H1 (cell line): ENCODE measurements at regions not wholly inside any gene's neighbourhood (a gene's known extent, or its start where the extent isn't known, plus 50 kb on each side); places are given as distances from the start of the nearest gene placed in this dataset.

Experiments used
- CTCF ChIA-PET: fragments of 300-600 bp; sonication (Branson Sonifier 250); formaldehyde crosslinking; loops from one replicate; lab custom pipeline; 2021; ENCODE audit not compliant: partially characterized antibody; lab: Charles Lee
- POLR2A ChIA-PET: fragments of 300-600 bp; sonication (Branson Sonifier 250); formaldehyde crosslinking; loops from one replicate; lab custom pipeline; 2021; ENCODE audit warnings: inconsistent platforms; ENCODE audit not compliant: partially characterized antibody; lab: Charles Lee
- DNase-seq, 2 experiments: peaks; one replicate each; pipeline versions ENCODE4 v3.0.0 to v3.0.0-alpha.2; 2010 to 2022; ENCODE audit warnings: low spot score in 2 of 2, low read depth in 1 of 2, mixed read lengths in 1 of 2
- FAIRE-seq: peaks from 2 replicates; lab custom pipeline; 2011; peaks lifted over from hg19 to GRCh38; lab: Jason Lieb, UNC
- H2AFZ ChIP-seq: 2 replicates; pipeline ENCODE4 v1.8.1; 2012; ENCODE audit warnings: low read length, inconsistent platforms
- H2AK5ac ChIP-seq: 2 replicates; pipeline ENCODE4 v1.6.1; 2013; ENCODE audit warnings: low read depth, low read length
- H2BK120ac ChIP-seq: replicated peaks from 2 replicates; pipeline ENCODE3; 2013; ENCODE audit warnings: low read depth, low read length, inconsistent platforms
- H2BK12ac ChIP-seq: 2 replicates; pipeline ENCODE4 v1.6.1; 2013; ENCODE audit warnings: low read depth, low read length
- H2BK15ac ChIP-seq: 2 replicates; pipeline ENCODE4 v1.6.1; 2013; ENCODE audit warnings: low read length
- H2BK20ac ChIP-seq: 2 replicates; pipeline ENCODE4 v1.6.1; 2013; ENCODE audit warnings: low read length
- H2BK5ac ChIP-seq: 2 replicates; pipeline ENCODE4 v1.6.1; 2013; ENCODE audit warnings: low read depth, low read length
- H3K14ac ChIP-seq: 2 replicates; pipeline ENCODE4 v1.6.1; 2013; ENCODE audit warnings: inconsistent platforms; ENCODE audit not compliant: insufficient read length
- H3K18ac ChIP-seq: 2 replicates; pipeline ENCODE4 v1.6.1; 2013; ENCODE audit warnings: low read length; ENCODE audit errors: extremely low read depth
- H3K23ac ChIP-seq: 2 replicates; pipeline ENCODE4 v1.6.1; 2013; ENCODE audit warnings: inconsistent platforms; ENCODE audit not compliant: insufficient read length
- H3K23me2 ChIP-seq: 2 replicates; pipeline ENCODE4 v1.6.1; 2013; ENCODE audit warnings: low read depth, low read length
- H3K27ac ChIP-seq: 2 replicates; pipeline ENCODE4 v1.6.1; 2011; ENCODE audit warnings: low read depth, low read length, inconsistent platforms
- H3K27me3 ChIP-seq, 4 experiments: replicated peaks in 1 of 4; 1 replicate in 1 of 4; 2 replicates in 3 of 4; pipeline versions ENCODE4 v1.6.1 to v1.8.1; 2011 to 2013; ENCODE audit warnings: low read length in 3 of 4, mild to moderate bottlenecking in 3 of 4, inconsistent platforms in 2 of 4, mixed read lengths in 2 of 4, moderate library complexity in 1 of 4; ENCODE audit not compliant: control insufficient read depth in 3 of 4, insufficient read depth in 3 of 4; ENCODE audit errors: extremely low read depth in 1 of 4
- H3K36me3 ChIP-seq, 4 experiments: 2 replicates each; pipeline versions ENCODE4 v1.6.1 to v1.8.1; 2011 to 2013; ENCODE audit warnings: mild to moderate bottlenecking in 4 of 4, low read length in 3 of 4, moderate library complexity in 2 of 4, control low read depth in 1 of 4, inconsistent platforms in 1 of 4; ENCODE audit not compliant: insufficient read depth in 4 of 4, control insufficient read depth in 2 of 4
- H3K4ac ChIP-seq: replicated peaks from 2 replicates; pipeline ENCODE3; 2013; ENCODE audit warnings: low read length, low read depth, mixed read lengths, inconsistent platforms; ENCODE audit not compliant: insufficient read length
- H3K4me1 ChIP-seq, 4 experiments: replicated peaks in 1 of 4; 1 replicate in 1 of 4; 2 replicates in 3 of 4; pipeline versions ENCODE4 v1.6.1 to v1.8.1; 2011 to 2013; ENCODE audit warnings: low read length in 3 of 4, inconsistent platforms in 2 of 4, mixed read lengths in 1 of 4; ENCODE audit not compliant: insufficient read depth in 4 of 4, control insufficient read depth in 3 of 4
- H3K4me2 ChIP-seq, 2 experiments: 2 replicates each; pipeline versions ENCODE4 v1.6.1 to v1.8.1; 2011 to 2013; ENCODE audit warnings: low read depth in 2 of 2, low read length in 2 of 2, control low read depth in 1 of 2, inconsistent platforms in 1 of 2, mild to moderate bottlenecking in 1 of 2; ENCODE audit not compliant: insufficient read depth in 1 of 2
- H3K4me3 ChIP-seq, 4 experiments: fragments of 200-600, 300-600 bp in 1 of 4; sonication (generic), shearing (Covaris generic), sonication (Bioruptor Twin) in 1 of 4; 2 replicates each; pipeline versions ENCODE4 v1.5.1 to v1.8.1; 2011 to 2016; ENCODE audit warnings: low read length in 4 of 4, low read depth in 3 of 4, control low read depth in 2 of 4, inconsistent platforms in 2 of 4, mild to moderate bottlenecking in 2 of 4, mixed read lengths in 1 of 4, moderate library complexity in 1 of 4; ENCODE audit not compliant: insufficient read depth in 2 of 4; ENCODE audit errors: extremely low read depth in 1 of 4
- H3K56ac ChIP-seq: replicated peaks from 2 replicates; pipeline ENCODE3; 2013; ENCODE audit warnings: low read depth, mild to moderate bottlenecking, mixed read lengths, low read length, inconsistent platforms; ENCODE audit not compliant: insufficient read length
- H3K79me1 ChIP-seq: 2 replicates; pipeline ENCODE4 v1.6.1; 2013; ENCODE audit warnings: low read depth, low read length, control low read depth
- H3K79me2 ChIP-seq, 2 experiments: 2 replicates each; pipeline versions ENCODE4 v1.6.1 to v1.8.1; 2012 to 2013; ENCODE audit warnings: low read length in 2 of 2, mild to moderate bottlenecking in 2 of 2, inconsistent platforms in 1 of 2; ENCODE audit not compliant: insufficient read depth in 2 of 2, control insufficient read depth in 1 of 2
- H3K9ac ChIP-seq, 4 experiments: replicated peaks in 1 of 4; 1 replicate in 1 of 4; 2 replicates in 3 of 4; pipeline versions ENCODE4 v1.6.1 to v1.8.1; 2011 to 2013; ENCODE audit warnings: low read depth in 3 of 4, low read length in 3 of 4, control low read depth in 2 of 4, mild to moderate bottlenecking in 2 of 4, moderate library complexity in 2 of 4, inconsistent platforms in 1 of 4; ENCODE audit errors: extremely low read depth in 1 of 4
- H3K9me3 ChIP-seq, 2 experiments: 2 replicates each; pipeline versions ENCODE4 v1.6.1 to v1.8.1; 2012 to 2013; ENCODE audit warnings: mild to moderate bottlenecking in 2 of 2, moderate library complexity in 2 of 2, control low read depth in 1 of 2, inconsistent platforms in 1 of 2, low read depth in 1 of 2, low read length in 1 of 2, mixed read lengths in 1 of 2; ENCODE audit not compliant: insufficient read depth in 2 of 2
- H4K20me1 ChIP-seq, 2 experiments: replicated peaks in 1 of 2; 2 replicates each; pipeline versions ENCODE3 to v1.8.1; 2011 to 2013; ENCODE audit warnings: inconsistent platforms in 2 of 2, low read length in 2 of 2, mild to moderate bottlenecking in 1 of 2; ENCODE audit not compliant: insufficient read depth in 2 of 2, control insufficient read depth in 1 of 2
- H4K5ac ChIP-seq: 2 replicates; pipeline ENCODE4 v1.6.1; 2013; ENCODE audit warnings: low read length, low read depth, mixed read lengths, inconsistent platforms; ENCODE audit not compliant: insufficient read length
- H4K8ac ChIP-seq: 2 replicates; pipeline ENCODE4 v1.8.0; 2013; ENCODE audit warnings: mild to moderate bottlenecking, moderate library complexity, low read length, inconsistent platforms; ENCODE audit not compliant: insufficient read depth; ENCODE audit errors: extremely low read depth
- H4K91ac ChIP-seq: replicated peaks from 2 replicates; pipeline ENCODE3; 2013; ENCODE audit warnings: low read length, mixed read lengths, inconsistent platforms; ENCODE audit not compliant: insufficient read length
- BACH1 ChIP-seq: IDR thresholded peaks from 2 replicates; pipeline ENCODE4 v1.6.1; 2012; ENCODE audit warnings: low read length, improper control_type of control experiment
- E2F6 ChIP-seq: IDR thresholded peaks from 2 replicates; pipeline ENCODE4 v1.6.1; 2012; ENCODE audit warnings: inconsistent platforms
- EZH2 ChIP-seq: fragments of 200-600 bp; sonication (generic); IDR thresholded peaks from 2 replicates; pipeline ENCODE4 v1.7.1; 2012; ENCODE audit warnings: low read depth, mild to moderate bottlenecking, moderate library complexity, low read length, inconsistent platforms; ENCODE audit not compliant: severe bottlenecking
- FOSL1 ChIP-seq: IDR thresholded peaks from 2 replicates; pipeline ENCODE4 v1.6.1; 2011; ENCODE audit warnings: mild to moderate bottlenecking, low read depth, low read length, moderate library complexity; ENCODE audit not compliant: insufficient read depth
- GABPA ChIP-seq: IDR thresholded peaks from 2 replicates; pipeline ENCODE4 v1.6.1; 2011; ENCODE audit warnings: mild to moderate bottlenecking, low read length, moderate library complexity, borderline replicate concordance; ENCODE audit not compliant: insufficient read depth
- HDAC6 ChIP-seq: IDR thresholded peaks from one replicate; pipeline ENCODE4 v1.7.1; 2012; ENCODE audit warnings: low read depth, mild to moderate bottlenecking, inconsistent platforms, low read length, moderate library complexity
- MAX ChIP-seq: IDR thresholded peaks from 2 replicates; pipeline ENCODE4 v1.6.1; 2012; ENCODE audit warnings: inconsistent platforms
- POU5F1 ChIP-seq: IDR thresholded peaks from 2 replicates; pipeline ENCODE4 v1.6.1; 2011; ENCODE audit warnings: low read depth, mild to moderate bottlenecking, low read length, moderate library complexity
- RNF2 ChIP-seq: fragments of 200-900, 300-1000 bp; sonication (generic); IDR thresholded peaks from 2 replicates; pipeline ENCODE4 v1.7.1; 2016; ENCODE audit warnings: borderline replicate concordance, low read depth, mild to moderate bottlenecking, antibody characterized with exemption, low read length; ENCODE audit not compliant: poor library complexity, severe bottlenecking; ENCODE audit errors: missing control alignments
- SP1 ChIP-seq: IDR thresholded peaks from 2 replicates; pipeline ENCODE4 v1.6.1; 2011; ENCODE audit warnings: low read depth, low read length
- SP2 ChIP-seq: IDR thresholded peaks from 2 replicates; pipeline ENCODE4 v1.6.1; 2012; ENCODE audit warnings: mild to moderate bottlenecking, low read length, inconsistent platforms
- TCF12 ChIP-seq: IDR thresholded peaks from 2 replicates; pipeline ENCODE4 v1.6.1; 2011; ENCODE audit warnings: low read depth, mild to moderate bottlenecking, low read length
- TEAD4 ChIP-seq: IDR thresholded peaks from 2 replicates; pipeline ENCODE4 v1.6.1; 2012; ENCODE audit warnings: low read depth, low read length, inconsistent platforms, mixed read lengths
- YY1 ChIP-seq: IDR thresholded peaks from 2 replicates; pipeline ENCODE4 v1.6.1; 2011; ENCODE audit warnings: low read depth, mild to moderate bottlenecking, low read length
- ZNF274 ChIP-seq: IDR thresholded peaks from 2 replicates; pipeline ENCODE4 v1.7.0; 2012; ENCODE audit warnings: low read length, borderline replicate concordance; ENCODE audit errors: extremely low read depth
- WGBS, 2 experiments: shearing (Covaris generic) in 1 of 2; methylation state at CpG; one replicate each; pipeline versions ENCODE4 v1.1.6 to v1.1.7; 2013 to 2015; ENCODE audit warnings: low lambda C conversion rate in 2 of 2, mixed read lengths in 2 of 2, inconsistent platforms in 1 of 2, low coverage in 1 of 2, missing lambda C conversion rate in 1 of 2; ENCODE audit not compliant: insufficient replicate concordance in 2 of 2, insufficient coverage in 1 of 2, insufficient read length in 1 of 2; ENCODE audit errors: extremely low coverage in 1 of 2, missing lambda C conversion rate in 1 of 2; 5-methylcytosine and 5-hydroxymethylcytosine counted together

GRCh38 chrX:20513185-20513584 is 246.5 kb upstream of the RPS6KA3 start:
- no peaks in the 10 kb centered on the region for H3K4me1 ChIP-seq
- H3K4me2 ChIP-seq = no peak overlapping the region
- no peak overlapping the region for H2BK15ac ChIP-seq
- no peak overlapping the region for H3K9ac ChIP-seq
- no peak overlapping the region for H3K23ac ChIP-seq
- no peak overlapping the region for H2AFZ ChIP-seq
- DNase-seq (no peak), FAIRE-seq (no peak)
- no peak overlapping the region for H3K14ac ChIP-seq
- H2BK120ac ChIP-seq = no peak overlapping the region
- no peak overlapping the region for H2BK20ac ChIP-seq
- no peak overlapping the region for H2BK12ac ChIP-seq
- 97% methylated on average over 3 of the region's 3 CpGs; no CpG with 5 or more reads in 1 of the 2 experiments for WGBS, 2 experiments
- no peaks in the 10 kb centered on the region for H3K36me3 ChIP-seq
- H4K8ac ChIP-seq = no peak overlapping the region
- ChIA-PET CTCF (no interaction called here), POLR2A (no interaction called here)
- H2AK5ac ChIP-seq = no peak overlapping the region
- H3K79me1 ChIP-seq = no peaks in the 10 kb centered on the region
- H3K79me2 ChIP-seq = no peaks in the 10 kb centered on the region
- H3K27me3 ChIP-seq = no peaks in the 10 kb centered on the region
- no peaks in the 10 kb centered on the region for H4K20me1 ChIP-seq
- no peak overlapping the region for H3K4ac ChIP-seq
- no peak overlapping the region for H3K18ac ChIP-seq
- H3K9me3 ChIP-seq = no peaks in the 10 kb centered on the region
- H2BK5ac ChIP-seq = no peak overlapping the region
- no peak overlapping the region for H3K56ac ChIP-seq
- no peak overlapping the region for H3K4me3 ChIP-seq
- no peak overlapping the region for H4K91ac ChIP-seq
- no peaks in the 10 kb centered on the region for H3K23me2 ChIP-seq
- no peak overlapping the region for H4K5ac ChIP-seq
- no peak overlapping the region for H3K27ac ChIP-seq
- TF ChIP-seq EZH2 (no peak), TCF12 (no peak), HDAC6 (no peak), BACH1 (no peak), RNF2 (no peak), MAX (no peak), SP1 (no peak), GABPA (no peak), TEAD4 (no peak), YY1 (no peak), E2F6 (no peak), ZNF274 (no peak), SP2 (no peak), POU5F1 (no peak), FOSL1 (no peak)
